Type B pancreatic cell (in vitro differentiated cells): ENCODE measurements at regions not wholly inside any gene's neighbourhood (a gene's known extent, or its start where the extent isn't known, plus 50 kb on each side); places are given as distances from the start of the nearest gene placed in this dataset.
"Not testable (repeated sequence)": the region's sequence is repeated elsewhere in the genome, so short reads cannot be mapped to it uniquely, and the experiment has no call there.

ENCODE experiments used
- DNase-seq: peaks from one replicate; pipeline ENCODE4 v3.0.0; 2021; ENCODE audit warnings: mixed read lengths; ENCODE audit not compliant: unreplicated experiment; ENCODE audit errors: extremely low spot score
- H3K27ac Mint-ChIP-seq: 2 replicates; pipeline ENCODE4 v1.8.0; 2021; ENCODE audit warnings: mild to moderate bottlenecking, mixed read lengths
- H3K27me3 Mint-ChIP-seq: 2 replicates; pipeline ENCODE4 v1.8.0; 2021; ENCODE audit warnings: mixed read lengths
- H3K36me3 Mint-ChIP-seq: 2 replicates; pipeline ENCODE4 v1.8.0; 2021; ENCODE audit warnings: mixed read lengths
- H3K4me1 Mint-ChIP-seq: one replicate; pipeline ENCODE4 v1.8.0; 2021; ENCODE audit warnings: mixed read lengths; ENCODE audit not compliant: unreplicated experiment
- H3K4me3 Mint-ChIP-seq: 2 replicates; pipeline ENCODE4 v1.8.0; 2021; ENCODE audit warnings: mild to moderate bottlenecking, mixed read lengths
- H3K9me3 Mint-ChIP-seq: 2 replicates; pipeline ENCODE4 v1.8.0; 2021; ENCODE audit warnings: mixed read lengths
- CTCF ChIP-seq: fragments of 200-600 bp; sonication (generic); conservative IDR thresholded peaks from 2 replicates; pipeline ENCODE4 v1.5.0; 2021; ENCODE audit warnings: antibody characterized with exemption, mild to moderate bottlenecking

DNA sequence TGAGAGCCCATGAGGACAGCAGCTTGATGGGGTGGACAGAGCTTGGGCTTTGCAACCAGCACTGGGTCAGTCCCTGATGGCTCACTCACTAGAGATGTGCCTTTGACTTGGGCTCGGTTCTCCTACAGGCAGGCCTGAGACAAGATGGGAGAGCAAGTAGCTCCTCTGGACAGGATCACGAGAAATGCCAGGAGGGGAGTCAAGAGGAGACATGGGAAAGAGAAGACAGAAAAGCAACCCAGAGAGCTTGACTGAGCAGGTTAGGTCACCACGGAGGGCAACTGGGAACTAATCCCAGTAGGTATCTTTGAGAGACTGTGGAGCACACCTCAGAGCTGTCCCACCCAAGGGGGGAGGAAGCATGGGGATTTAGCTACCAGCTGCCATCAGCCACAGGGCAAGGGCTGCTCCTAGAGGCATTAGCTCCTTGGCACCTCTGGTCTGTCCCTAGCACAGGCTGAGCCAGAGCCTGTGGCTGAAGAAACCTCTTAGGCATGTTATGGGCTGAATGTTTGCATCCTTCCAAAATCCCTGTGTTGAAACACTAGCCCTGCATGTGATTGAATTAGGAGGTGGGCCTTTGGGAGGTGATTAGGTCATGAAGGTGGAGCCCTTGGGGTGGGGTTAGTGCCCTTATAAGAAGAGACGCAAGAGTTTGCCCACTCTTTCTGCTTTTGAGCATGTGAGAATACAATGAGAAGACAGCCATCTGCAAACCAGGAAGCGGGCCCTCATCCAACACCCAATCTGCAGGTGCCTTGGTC lies 145.6 kb downstream of the SMIM20 start:
- H3K4me1 Mint-ChIP-seq, result no peaks in the 10 kb centered on the region
- no peak for TF ChIP-seq CTCF
- no peaks in the 10 kb centered on the region for H3K9me3 Mint-ChIP-seq
- peaks cover 8% of the 10 kb centered on the region for H3K27me3 Mint-ChIP-seq
- H3K27ac Mint-ChIP-seq, result no peak overlapping the region
- no peaks in the 10 kb centered on the region for H3K36me3 Mint-ChIP-seq
- no peak for DNase-seq
- no peak overlapping the region for H3K4me3 Mint-ChIP-seq

DNA sequence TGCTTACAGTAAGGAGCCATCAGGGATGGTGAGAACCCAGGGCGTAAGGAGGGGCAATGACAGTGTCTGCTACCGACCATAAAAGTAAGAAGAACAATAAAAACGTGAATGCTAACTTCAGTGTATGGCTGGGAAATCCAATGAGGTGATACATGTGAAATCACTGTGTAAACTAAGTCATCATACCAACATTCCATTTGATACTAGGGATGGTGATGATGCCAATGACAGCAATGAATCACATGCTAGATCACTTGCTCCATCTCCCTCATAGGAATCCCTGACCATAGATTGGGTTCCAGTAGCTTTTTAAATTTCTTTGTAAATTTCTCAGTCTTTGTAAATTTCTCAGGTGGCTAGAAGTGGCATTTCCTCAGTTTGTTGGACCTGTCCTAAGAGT lies 146.3 kb downstream of the SMIM20 start:
- Mint-ChIP-seq H3K27ac (no peak overlapping the region), H3K4me3 (no peak overlapping the region), H3K27me3 (peaks cover 8% of the 10 kb centered on the region), H3K9me3 (no peaks in the 10 kb centered on the region), H3K4me1 (no peaks in the 10 kb centered on the region), H3K36me3 (no peaks in the 10 kb centered on the region)
- no peak for TF ChIP-seq CTCF
- DNase-seq, result no peak

DNA sequence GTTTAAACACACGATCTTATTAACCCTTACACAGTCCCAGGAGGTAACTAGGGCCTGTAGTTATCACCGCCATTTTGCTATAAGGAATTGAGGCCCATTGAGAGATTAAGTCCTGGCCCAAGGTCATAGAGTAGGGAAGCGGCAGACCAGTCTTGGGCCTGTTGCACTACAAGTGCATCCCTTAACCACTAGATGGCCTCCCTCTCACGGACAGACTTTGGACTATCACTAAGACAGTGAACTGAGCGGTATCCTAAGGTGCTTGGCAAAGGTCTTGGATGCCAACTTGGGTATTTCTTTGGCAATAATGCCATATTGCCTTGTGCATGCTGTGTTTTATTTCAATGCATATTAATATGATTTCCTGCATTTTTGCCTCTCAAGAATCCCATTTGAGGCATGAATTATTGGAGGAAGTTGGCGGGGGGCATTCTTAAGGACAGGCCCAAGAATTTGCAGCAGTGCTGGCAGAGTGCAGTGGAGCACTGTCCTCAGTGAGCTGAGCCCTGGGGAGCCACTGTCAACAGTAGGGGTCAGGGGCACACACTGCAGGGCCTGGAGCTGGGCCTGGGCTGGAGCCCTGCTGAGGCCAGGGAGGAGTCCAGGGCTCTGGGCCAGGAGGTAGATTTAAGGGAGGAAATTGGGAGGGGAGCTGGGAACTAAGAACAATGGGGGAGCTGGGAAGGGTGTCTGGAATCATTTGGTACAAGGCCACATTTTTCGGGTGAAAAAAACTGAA lies 147.4 kb downstream of the SMIM20 start:
- Mint-ChIP-seq H3K4me3 (no peak overlapping the region), H3K9me3 (no peaks in the 10 kb centered on the region), H3K4me1 (no peaks in the 10 kb centered on the region), H3K27me3 (peaks cover 9% of the 10 kb centered on the region), H3K27ac (no peak overlapping the region), H3K36me3 (no peaks in the 10 kb centered on the region)
- peak; percentile 75 for TF ChIP-seq CTCF
- no peak for DNase-seq

- no peak for DNase-seq
- Mint-ChIP-seq H3K4me1 (no peaks in the 10 kb centered on the region), H3K36me3 (no peaks in the 10 kb centered on the region), H3K27me3 (peaks cover 8% of the 10 kb centered on the region), H3K4me3 (no peak overlapping the region), H3K9me3 (no peaks in the 10 kb centered on the region), H3K27ac (no peak overlapping the region)
- TF ChIP-seq CTCF, result no peak
Measured at GRCh38 chr4:26062215-26062614, 148.2 kb downstream of the SMIM20 start.

GRCh38 chr4:26064009-26064408 lies 150.0 kb downstream of the SMIM20 start:
- H3K9me3 Mint-ChIP-seq, H3K4me3 Mint-ChIP-seq, H3K27me3 Mint-ChIP-seq, H3K36me3 Mint-ChIP-seq, H3K4me1 Mint-ChIP-seq, DNase-seq, H3K27ac Mint-ChIP-seq: not testable (repeated sequence)

GRCh38 chr4:26065833-26066232 lies 151.8 kb downstream of the SMIM20 start:
- Mint-ChIP-seq H3K4me3 (no peak overlapping the region), H3K4me1 (no peaks in the 10 kb centered on the region), H3K27me3 (peaks cover 8% of the 10 kb centered on the region), H3K27ac (no peak overlapping the region), H3K36me3 (no peaks in the 10 kb centered on the region), H3K9me3 (no peaks in the 10 kb centered on the region)
- no peak for DNase-seq
- no peak for TF ChIP-seq CTCF
